Esophagus squamous epithelium (tissue), 4 donors: ENCODE measurements at regions not wholly inside any gene's neighbourhood (a gene's known extent, or its start where the extent isn't known, plus 50 kb on each side); places are given as distances from the start of the nearest gene placed in this dataset.

Experiments used
- CTCF ChIP-seq, 6 experiments: fragments of 450-650 bp in 4 of 6; fragments of 200-600 bp in 2 of 6; sonication (generic) in 2 of 6; IDR thresholded peaks; one replicate each; pipeline ENCODE4 v1.5.1; 2016 to 2019; ENCODE audit warnings: antibody characterized with exemption in 6 of 6, mild to moderate bottlenecking in 4 of 6, moderate library complexity in 4 of 6
- POLR2A ChIP-seq, 4 donors: fragments of 450-650 bp; IDR thresholded peaks; one replicate each; pipeline ENCODE4 v1.6.1; 2017; ENCODE audit warnings: antibody characterized with exemption in 4 of 4, mild to moderate bottlenecking in 4 of 4, moderate library complexity in 3 of 4

- no peak for TF ChIP-seq POLR2A (IDR thresholded peaks at IDR 0.05)
- TF ChIP-seq CTCF (IDR thresholded peaks at IDR 0.05) = no peak
Measured at GRCh38 chr3:192026661-192027060, 565.7 kb downstream of the PYDC2 start.
